Parathyroid adenoma (tissue), 2 donors: ENCODE measurements at regions not wholly inside any gene's neighbourhood (a gene's known extent, or its start where the extent isn't known, plus 50 kb on each side); places are given as distances from the start of the nearest gene placed in this dataset.
"Not testable (repeated sequence)": the region's sequence is repeated elsewhere in the genome, so short reads cannot be mapped to it uniquely, and the experiment has no call there.

Experiments used
- H2AFZ ChIP-seq: fragments of 300-600 bp; sonication (generic); one replicate; pipeline ENCODE4 v1.7.0; 2017; ENCODE audit warnings: antibody characterized with exemption, mild to moderate bottlenecking
- H3K27ac ChIP-seq: fragments of 300-600 bp; sonication (generic); one replicate; pipeline ENCODE4 v1.7.0; 2017
- H3K27me3 ChIP-seq: fragments of 300-600 bp; sonication (generic); one replicate; pipeline ENCODE4 v1.7.0; 2017; ENCODE audit warnings: low read length; ENCODE audit not compliant: control insufficient read depth, insufficient read depth
- H3K36me3 ChIP-seq: fragments of 300-600 bp; sonication (generic); one replicate; pipeline ENCODE4 v1.7.0; 2017; ENCODE audit warnings: low read length; ENCODE audit not compliant: control insufficient read depth, insufficient read depth
- H3K4me1 ChIP-seq: fragments of 300-600 bp; sonication (generic); one replicate; pipeline ENCODE4 v1.7.0; 2017; ENCODE audit warnings: control low read depth
- H3K4me2 ChIP-seq: fragments of 300-600 bp; sonication (generic); one replicate; pipeline ENCODE4 v1.7.0; 2017; ENCODE audit warnings: low read length
- H3K4me3 ChIP-seq: fragments of 300-600 bp; sonication (generic); one replicate; pipeline ENCODE4 v1.7.0; 2017; ENCODE audit warnings: low read depth, low read length
- H3K79me2 ChIP-seq: fragments of 300-600 bp; sonication (generic); one replicate; pipeline ENCODE4 v1.7.0; 2017; ENCODE audit warnings: control low read depth
- H3K9ac ChIP-seq: fragments of 300-600 bp; sonication (generic); one replicate; pipeline ENCODE4 v1.7.0; 2017; ENCODE audit warnings: mild to moderate bottlenecking
- H3K9me3 ChIP-seq: fragments of 300-600 bp; sonication (generic); one replicate; pipeline ENCODE4 v1.7.0; 2017; ENCODE audit warnings: low read length; ENCODE audit not compliant: control insufficient read depth
- TF ChIP-seq, protein P1 (sequence below): fragments of 300-600 bp; sonication (generic); IDR thresholded peaks from one replicate; pipeline ENCODE4 v1.7.0; 2017; ENCODE audit warnings: antibody characterized with exemption, mild to moderate bottlenecking
- donor health status: primary hyperparathyroidism.

DNA sequence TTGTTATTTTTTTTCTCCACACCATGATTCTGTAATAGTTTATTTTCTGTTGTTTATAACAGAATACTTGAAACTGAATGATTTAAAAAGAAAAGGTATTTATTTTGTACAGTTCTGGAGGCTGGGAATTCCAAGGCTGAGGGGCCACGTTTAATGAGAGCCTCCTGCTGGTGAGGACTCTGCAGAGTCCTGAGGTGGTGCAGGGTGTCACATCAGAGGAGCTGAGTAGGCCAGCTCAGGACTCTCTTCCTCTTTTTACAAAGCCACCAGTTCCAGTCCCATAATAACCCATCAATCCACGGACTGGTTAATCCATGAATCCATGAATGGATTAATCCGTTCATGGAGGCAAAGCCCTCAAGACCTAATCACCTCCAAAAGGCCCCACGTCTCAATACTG is 71.6 kb downstream of the TFAP2A start:
- no peak overlapping the region for H2AFZ ChIP-seq
- H3K9ac ChIP-seq, result no peak overlapping the region

DNA sequence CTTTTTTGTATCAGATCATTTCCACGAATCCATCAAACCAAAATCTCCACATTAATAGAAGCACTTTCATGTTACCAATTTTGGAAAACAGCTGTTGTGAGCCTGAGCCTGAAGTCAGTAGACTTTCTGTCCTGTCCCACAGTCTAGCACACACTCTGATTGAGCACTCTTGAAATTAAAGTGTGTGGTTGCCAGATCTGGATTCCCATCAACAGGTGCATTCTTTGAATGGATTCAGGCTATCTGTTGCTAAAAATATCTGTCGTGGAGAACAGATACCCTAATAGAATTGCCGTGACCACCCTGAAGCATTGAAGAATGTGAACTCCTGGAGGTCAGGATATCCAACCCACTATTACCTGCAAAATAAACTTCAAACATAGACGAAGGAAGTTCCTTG is 73.3 kb downstream of the TFAP2A start:
- H3K27me3 ChIP-seq, result no peaks in the 10 kb centered on the region
- no peak overlapping the region for H2AFZ ChIP-seq
- no peak overlapping the region for H3K27ac ChIP-seq
- H3K4me2 ChIP-seq, result no peak overlapping the region
- H3K4me3 ChIP-seq, result no peak overlapping the region
- no peaks in the 10 kb centered on the region for H3K79me2 ChIP-seq
- no peaks in the 10 kb centered on the region for H3K9me3 ChIP-seq
- TF ChIP-seq, protein P1, sequence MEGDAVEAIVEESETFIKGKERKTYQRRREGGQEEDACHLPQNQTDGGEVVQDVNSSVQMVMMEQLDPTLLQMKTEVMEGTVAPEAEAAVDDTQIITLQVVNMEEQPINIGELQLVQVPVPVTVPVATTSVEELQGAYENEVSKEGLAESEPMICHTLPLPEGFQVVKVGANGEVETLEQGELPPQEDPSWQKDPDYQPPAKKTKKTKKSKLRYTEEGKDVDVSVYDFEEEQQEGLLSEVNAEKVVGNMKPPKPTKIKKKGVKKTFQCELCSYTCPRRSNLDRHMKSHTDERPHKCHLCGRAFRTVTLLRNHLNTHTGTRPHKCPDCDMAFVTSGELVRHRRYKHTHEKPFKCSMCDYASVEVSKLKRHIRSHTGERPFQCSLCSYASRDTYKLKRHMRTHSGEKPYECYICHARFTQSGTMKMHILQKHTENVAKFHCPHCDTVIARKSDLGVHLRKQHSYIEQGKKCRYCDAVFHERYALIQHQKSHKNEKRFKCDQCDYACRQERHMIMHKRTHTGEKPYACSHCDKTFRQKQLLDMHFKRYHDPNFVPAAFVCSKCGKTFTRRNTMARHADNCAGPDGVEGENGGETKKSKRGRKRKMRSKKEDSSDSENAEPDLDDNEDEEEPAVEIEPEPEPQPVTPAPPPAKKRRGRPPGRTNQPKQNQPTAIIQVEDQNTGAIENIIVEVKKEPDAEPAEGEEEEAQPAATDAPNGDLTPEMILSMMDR, result no peak
- H3K4me1 ChIP-seq, result no peaks in the 10 kb centered on the region
- H3K36me3 ChIP-seq, result no peaks in the 10 kb centered on the region
- no peak overlapping the region for H3K9ac ChIP-seq

More for the DNA sequence above, 71.6 kb downstream of the TFAP2A start:
- Histone ChIP-seq H3K27me3 (no peaks in the 10 kb centered on the region), H3K27ac (no peak overlapping the region), H3K4me1 (no peaks in the 10 kb centered on the region), H3K4me3 (no peak overlapping the region), H3K4me2 (no peak overlapping the region), H3K79me2 (no peaks in the 10 kb centered on the region), H3K9me3 (no peaks in the 10 kb centered on the region), H3K36me3 (no peaks in the 10 kb centered on the region)
- TF ChIP-seq, protein P1, result no peak

DNA sequence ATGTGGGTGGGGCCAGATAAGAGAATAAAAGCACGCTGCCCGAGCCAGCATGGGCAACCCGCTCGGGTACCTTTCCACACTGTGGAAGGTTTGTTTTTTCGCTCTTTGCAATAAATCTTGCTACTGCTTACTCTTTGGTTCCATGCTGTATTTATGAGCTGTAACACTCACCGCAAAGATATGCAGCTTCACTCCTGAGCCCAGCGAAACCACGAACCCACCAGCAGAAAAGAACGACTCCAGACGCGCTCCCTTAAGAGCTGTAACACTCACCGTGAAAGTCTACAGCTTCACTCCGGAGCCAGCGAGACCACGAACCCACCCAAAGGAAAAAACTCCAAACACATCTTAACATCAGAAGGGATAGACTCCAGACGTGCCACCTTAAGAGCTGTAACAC is 76.7 kb downstream of the TFAP2A start:
- no peak overlapping the region for H2AFZ ChIP-seq
- no peak overlapping the region for H3K27ac ChIP-seq
- H3K4me2 ChIP-seq, result no peak overlapping the region
- no peaks in the 10 kb centered on the region for H3K79me2 ChIP-seq
- H3K36me3 ChIP-seq, result no peaks in the 10 kb centered on the region
- TF ChIP-seq, protein P1, result no peak
- H3K9ac ChIP-seq, result no peak overlapping the region
- H3K4me1 ChIP-seq, result no peaks in the 10 kb centered on the region
- H3K9me3 ChIP-seq, result no peaks in the 10 kb centered on the region
- no peak overlapping the region for H3K4me3 ChIP-seq
- no peaks in the 10 kb centered on the region for H3K27me3 ChIP-seq

DNA sequence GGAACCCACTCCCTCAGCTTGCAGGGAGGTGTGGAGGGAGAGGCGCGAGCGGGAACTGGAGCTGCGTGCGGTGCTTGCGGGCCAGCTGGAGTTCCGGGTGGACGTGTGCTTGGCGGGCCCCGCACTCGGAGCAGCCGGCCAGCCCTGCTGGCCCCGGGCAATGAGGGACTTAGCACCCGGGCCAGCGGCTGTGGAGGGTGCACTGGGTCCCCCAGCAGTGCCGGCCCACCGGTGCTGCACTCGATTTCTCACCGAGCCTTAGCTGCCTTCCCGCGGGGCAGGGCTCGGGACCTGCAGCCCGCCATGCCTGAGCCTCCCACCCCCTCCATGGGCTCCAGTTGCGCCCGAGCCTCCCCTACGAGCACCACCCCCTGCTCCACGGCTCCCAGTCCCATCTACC is 77.5 kb downstream of the TFAP2A start:
- not testable (repeated sequence) for H3K4me1 ChIP-seq, H3K4me3 ChIP-seq, H3K4me2 ChIP-seq, H3K27me3 ChIP-seq, H3K9me3 ChIP-seq, H3K9ac ChIP-seq, H3K36me3 ChIP-seq, H3K79me2 ChIP-seq, H3K27ac ChIP-seq, H2AFZ ChIP-seq

DNA sequence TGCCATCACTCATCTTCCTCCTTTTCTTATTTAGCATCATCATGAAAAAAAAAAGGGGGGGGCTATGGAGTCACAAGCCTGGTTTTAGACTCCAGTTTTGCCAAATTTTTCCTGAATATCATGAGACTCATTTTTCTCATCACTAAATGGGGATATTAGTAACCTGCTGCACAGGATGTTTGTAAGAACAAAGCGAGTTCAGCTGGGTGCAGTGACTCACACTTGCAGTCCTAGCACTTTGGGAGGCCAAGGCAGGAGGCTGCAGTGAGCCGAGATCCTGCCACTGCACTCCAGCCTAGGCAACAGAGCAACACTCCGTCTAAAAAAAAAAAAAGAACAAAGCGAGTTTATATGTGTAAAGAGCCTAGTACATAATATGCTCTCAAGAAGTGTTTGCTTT is 82.8 kb downstream of the TFAP2A start:
- no peaks in the 10 kb centered on the region for H3K79me2 ChIP-seq
- no peak overlapping the region for H3K9ac ChIP-seq
- H3K36me3 ChIP-seq, result no peaks in the 10 kb centered on the region
- no peaks in the 10 kb centered on the region for H3K4me1 ChIP-seq
- no peak overlapping the region for H3K4me2 ChIP-seq
- no peak overlapping the region for H3K4me3 ChIP-seq
- no peaks in the 10 kb centered on the region for H3K9me3 ChIP-seq
- no peak overlapping the region for H2AFZ ChIP-seq
- H3K27ac ChIP-seq, result no peak overlapping the region
- TF ChIP-seq, protein P1, result no peak
- H3K27me3 ChIP-seq, result no peaks in the 10 kb centered on the region
